Ascending aorta (tissue), 2 donors: ENCODE measurements at regions not wholly inside any gene's neighbourhood (a gene's known extent, or its start where the extent isn't known, plus 50 kb on each side); places are given as distances from the start of the nearest gene placed in this dataset.

ENCODE experiments used
- DNase-seq, 2 donors: peaks; one replicate each; pipeline ENCODE4 v3.0.0-alpha.2; 2019; ENCODE audit warnings: low spot score in 2 of 2
- H3K27ac ChIP-seq, 2 donors: fragments of 200-600 bp; sonication (generic); one replicate each; pipeline ENCODE4 v1.5.1; 2016 to 2017; ENCODE audit warnings: mild to moderate bottlenecking in 1 of 2
- H3K27me3 ChIP-seq: fragments of 200-600 bp; sonication (generic); one replicate; pipeline ENCODE4 v1.5.1; 2017
- H3K36me3 ChIP-seq, 2 donors: fragments of 200-600 bp; sonication (generic); one replicate each; pipeline ENCODE4 v1.5.1; 2016
- H3K4me1 ChIP-seq, 2 donors: fragments of 200-600 bp; sonication (generic); one replicate each; pipeline ENCODE4 v1.5.1; 2016 to 2017; ENCODE audit warnings: mild to moderate bottlenecking in 1 of 2
- H3K4me3 ChIP-seq, 2 donors: fragments of 200-600 bp; sonication (generic); one replicate each; pipeline ENCODE4 v1.5.1; 2016 to 2017; ENCODE audit warnings: mild to moderate bottlenecking in 1 of 2
- H3K9me3 ChIP-seq, 2 donors: fragments of 200-600 bp; sonication (generic); one replicate each; pipeline ENCODE4 v1.5.1; 2016
- intact Hi-C: fragments of 100-400 bp; cut with DNase I; formaldehyde crosslinking; loops from one replicate; pipeline ENCODE4 v1.15.1; 2023
- TF ChIP-seq, protein P1 (sequence below), 3 experiments: fragments of 200-600 bp in 2 of 3; fragments of 450-650 bp in 1 of 3; sonication (generic) in 2 of 3; IDR thresholded peaks; one replicate each; pipeline ENCODE4 v1.5.1; 2016 to 2019; ENCODE audit warnings: antibody characterized with exemption in 3 of 3, mild to moderate bottlenecking in 1 of 3, moderate library complexity in 1 of 3

DNA sequence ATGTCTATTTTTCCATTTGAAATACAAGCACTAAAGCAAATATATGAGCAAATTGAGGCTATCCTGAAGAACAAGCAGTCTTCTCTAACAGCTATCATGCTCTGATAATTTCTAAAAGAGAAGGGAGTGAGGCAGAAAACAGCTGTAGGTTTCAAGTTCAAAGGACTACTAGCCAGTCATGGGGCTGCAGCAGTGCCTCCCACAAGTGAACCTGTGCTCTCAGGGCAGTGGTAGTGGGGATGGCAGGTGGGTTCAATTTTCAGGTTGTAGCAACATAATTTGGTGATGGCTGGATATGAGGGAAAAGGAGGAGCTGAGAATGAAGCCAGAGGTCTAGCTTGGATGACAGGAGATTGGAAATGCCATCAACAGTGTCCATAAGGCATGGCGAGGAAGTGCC lies 93.5 kb upstream of the ARHGAP20 start:
- intact Hi-C loops = no loop called here
- Histone ChIP-seq H3K27me3 (no peaks in the 10 kb centered on the region), H3K36me3 (no peaks in the 10 kb centered on the region), H3K27ac (no peak overlapping the region), H3K9me3 (no peaks in the 10 kb centered on the region), H3K4me1 (no peaks in the 10 kb centered on the region), H3K4me3 (no peak overlapping the region)
- TF ChIP-seq, protein P1, sequence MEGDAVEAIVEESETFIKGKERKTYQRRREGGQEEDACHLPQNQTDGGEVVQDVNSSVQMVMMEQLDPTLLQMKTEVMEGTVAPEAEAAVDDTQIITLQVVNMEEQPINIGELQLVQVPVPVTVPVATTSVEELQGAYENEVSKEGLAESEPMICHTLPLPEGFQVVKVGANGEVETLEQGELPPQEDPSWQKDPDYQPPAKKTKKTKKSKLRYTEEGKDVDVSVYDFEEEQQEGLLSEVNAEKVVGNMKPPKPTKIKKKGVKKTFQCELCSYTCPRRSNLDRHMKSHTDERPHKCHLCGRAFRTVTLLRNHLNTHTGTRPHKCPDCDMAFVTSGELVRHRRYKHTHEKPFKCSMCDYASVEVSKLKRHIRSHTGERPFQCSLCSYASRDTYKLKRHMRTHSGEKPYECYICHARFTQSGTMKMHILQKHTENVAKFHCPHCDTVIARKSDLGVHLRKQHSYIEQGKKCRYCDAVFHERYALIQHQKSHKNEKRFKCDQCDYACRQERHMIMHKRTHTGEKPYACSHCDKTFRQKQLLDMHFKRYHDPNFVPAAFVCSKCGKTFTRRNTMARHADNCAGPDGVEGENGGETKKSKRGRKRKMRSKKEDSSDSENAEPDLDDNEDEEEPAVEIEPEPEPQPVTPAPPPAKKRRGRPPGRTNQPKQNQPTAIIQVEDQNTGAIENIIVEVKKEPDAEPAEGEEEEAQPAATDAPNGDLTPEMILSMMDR (IDR thresholded peaks at IDR 0.05) = no peak
- DNase-seq = no peak

DNA sequence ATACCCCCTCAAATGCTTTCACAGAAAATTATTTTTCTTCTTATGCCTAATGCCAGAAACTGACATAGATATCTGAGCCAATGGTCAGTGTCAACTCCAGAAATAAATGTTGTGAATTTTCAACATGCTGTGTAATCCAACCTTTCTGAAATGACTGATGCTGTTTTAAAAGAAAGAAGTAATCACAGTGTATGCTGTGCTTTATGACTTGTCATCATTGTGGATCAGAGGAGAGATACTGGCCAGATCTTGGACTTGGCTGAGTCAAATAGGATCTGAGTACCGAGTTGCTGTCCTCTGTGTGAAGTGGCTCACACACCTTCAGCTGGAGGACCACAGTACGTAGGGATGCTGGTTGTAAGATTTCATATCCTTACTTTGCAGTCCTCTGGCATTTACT lies 89.9 kb upstream of the ARHGAP20 start:
- no peak for DNase-seq
- TF ChIP-seq, protein P1 (IDR thresholded peaks at IDR 0.05) = no peak

DNA sequence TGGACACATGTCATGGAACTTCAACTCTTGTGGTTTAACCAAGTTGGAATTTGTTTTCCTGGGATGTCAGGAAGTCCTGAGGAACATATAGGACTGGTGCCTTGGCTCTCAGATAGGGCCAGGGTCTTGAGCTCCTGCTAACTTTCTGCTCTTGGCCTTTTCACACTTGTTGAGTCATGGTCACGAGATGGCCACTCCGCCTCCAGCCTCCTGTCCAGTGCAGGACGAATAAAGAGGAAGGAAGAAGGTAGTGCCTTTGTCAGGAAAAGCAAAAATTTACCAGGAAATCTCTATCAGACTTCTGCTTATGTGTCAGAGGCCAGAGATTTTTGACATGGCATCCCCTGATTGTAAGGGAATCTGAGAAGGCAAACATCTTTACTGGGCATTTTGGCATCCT lies 89.1 kb upstream of the ARHGAP20 start:
- TF ChIP-seq, protein P1 (IDR thresholded peaks at IDR 0.05) = no peak
- DNase-seq = no peak
- no peaks in the 10 kb centered on the region for H3K4me1 ChIP-seq
- no peak overlapping the region for H3K4me3 ChIP-seq
- no peak overlapping the region for H3K27ac ChIP-seq
- no peaks in the 10 kb centered on the region for H3K36me3 ChIP-seq
- intact Hi-C loops = no loop called here
- H3K27me3 ChIP-seq = no peaks in the 10 kb centered on the region
- H3K9me3 ChIP-seq = no peaks in the 10 kb centered on the region

More for the DNA sequence above, 89.9 kb upstream of the ARHGAP20 start:
- Histone ChIP-seq H3K27me3 (no peaks in the 10 kb centered on the region), H3K36me3 (no peaks in the 10 kb centered on the region), H3K27ac (no peak overlapping the region), H3K9me3 (no peaks in the 10 kb centered on the region), H3K4me1 (no peaks in the 10 kb centered on the region), H3K4me3 (no peak overlapping the region)
- intact Hi-C loops = no loop called here

DNA sequence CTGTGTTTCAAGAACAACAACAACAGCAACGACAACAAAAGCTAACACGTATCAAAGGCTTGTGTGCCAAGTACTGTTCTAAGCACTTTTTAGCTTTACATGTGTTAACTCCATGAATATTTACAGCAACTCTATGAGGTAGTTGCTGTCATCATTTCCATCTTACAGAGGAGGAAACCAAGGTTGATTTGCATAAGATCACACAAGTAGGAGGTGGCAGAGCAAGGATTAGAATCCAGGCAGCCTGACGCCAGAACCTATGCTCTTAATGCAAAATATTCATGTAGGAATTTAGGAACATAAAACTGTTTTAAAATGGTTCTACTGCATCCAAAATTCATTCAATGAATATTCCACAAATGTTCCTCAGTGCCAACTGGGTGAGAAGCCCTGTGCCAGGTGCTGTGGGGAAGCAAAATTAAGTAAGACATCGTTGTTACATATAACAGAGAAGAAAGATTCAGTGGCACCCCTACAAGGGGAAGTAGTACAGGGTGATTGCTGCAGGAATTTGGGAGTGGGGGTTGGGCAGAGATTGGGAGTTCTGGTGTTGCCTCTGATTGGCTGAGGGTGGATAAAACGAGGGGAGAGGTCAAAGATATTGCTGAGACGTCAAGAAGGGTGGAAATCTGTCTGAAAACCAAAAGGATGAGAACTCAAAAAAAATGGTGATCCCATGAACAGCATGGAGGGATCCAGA lies 86.1 kb upstream of the ARHGAP20 start:
- no peaks in the 10 kb centered on the region for H3K27me3 ChIP-seq
- no peaks in the 10 kb centered on the region for H3K9me3 ChIP-seq
- no peak overlapping the region for H3K4me3 ChIP-seq
- no peaks in the 10 kb centered on the region for H3K4me1 ChIP-seq
- DNase-seq = no peak
- no peaks in the 10 kb centered on the region for H3K36me3 ChIP-seq
- TF ChIP-seq, protein P1 (IDR thresholded peaks at IDR 0.05) = no peak
- no peak overlapping the region for H3K27ac ChIP-seq
- intact Hi-C loops = no loop called here

DNA sequence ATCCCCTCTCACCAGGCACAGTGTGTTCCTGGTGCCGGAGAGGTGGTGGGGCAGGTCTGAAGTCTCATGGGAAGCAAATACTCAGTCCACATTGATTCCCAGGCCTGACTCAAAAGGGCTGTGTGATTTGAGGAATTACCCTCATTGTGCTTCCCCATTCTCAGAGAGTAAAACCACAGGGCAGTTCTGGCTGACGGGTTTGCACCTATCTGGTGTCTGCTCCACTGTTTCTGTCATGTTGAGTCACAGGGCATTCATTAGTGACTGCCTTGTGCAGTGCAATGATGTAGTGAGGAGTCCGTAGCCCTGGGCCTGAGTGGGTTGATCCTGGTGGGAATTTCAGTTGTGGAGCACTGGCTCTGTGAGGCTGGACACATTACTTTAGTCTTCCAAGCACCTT lies 85.2 kb upstream of the ARHGAP20 start:
- TF ChIP-seq, protein P1 (IDR thresholded peaks at IDR 0.05) = no peak
- no peak overlapping the region for H3K27ac ChIP-seq
- DNase-seq = no peak
- H3K4me3 ChIP-seq = no peak overlapping the region
- no peaks in the 10 kb centered on the region for H3K4me1 ChIP-seq
- intact Hi-C loops = no loop called here
- no peaks in the 10 kb centered on the region for H3K27me3 ChIP-seq
- H3K36me3 ChIP-seq = no peaks in the 10 kb centered on the region
- no peaks in the 10 kb centered on the region for H3K9me3 ChIP-seq
